ENCODE measurements at regions not wholly inside any gene's neighbourhood (a gene's known extent, or its start where the extent isn't known, plus 50 kb on each side); places are given as distances from the start of the nearest gene placed in this dataset.
"Not testable (repeated sequence)": the region's sequence is repeated elsewhere in the genome, so short reads cannot be mapped to it uniquely, and the experiment has no call there.

DNA sequence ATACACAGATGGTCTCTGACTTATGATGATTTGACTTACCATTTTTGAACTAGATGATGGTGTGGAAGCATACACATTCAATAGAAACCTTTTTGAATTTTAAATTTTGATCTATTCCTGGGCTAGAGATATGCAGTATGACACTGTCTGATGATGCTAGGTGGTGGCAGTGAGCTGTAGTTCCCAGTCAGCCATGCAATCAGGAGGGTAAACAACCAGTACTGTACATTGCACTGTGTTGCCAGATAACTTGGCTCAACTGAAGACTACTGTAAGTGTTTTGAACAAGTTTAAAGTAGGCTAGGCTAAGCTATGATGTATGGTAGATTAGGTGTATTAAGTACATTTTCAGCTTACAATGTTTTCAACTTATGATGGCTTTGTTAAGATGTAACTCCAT is 859.1 kb upstream of the ARRDC3 start:
- POLR2A ChIA-PET, result no interaction called here
- Histone ChIP-seq H3K9me3 (ENCODE audit: control insufficient read depth, insufficient read depth, low read depth, low read length) (no peaks in the 10 kb centered on the region), H3K4me1 (ENCODE audit: control insufficient read depth, insufficient read depth, low read length) (no peaks in the 10 kb centered on the region), H3K27me3 (ENCODE audit: control insufficient read depth, insufficient read depth, low read length) (no peaks in the 10 kb centered on the region), H3K36me3 (ENCODE audit: control insufficient read depth, insufficient read depth, low read length) (no peaks in the 10 kb centered on the region), H3K4me3 (ENCODE audit: low read depth in 2 of 2, low read length in 2 of 2) (no peak overlapping the region), H3K27ac (ENCODE audit: low read length) (no peak overlapping the region)
- BruUV-seq (replicated peaks), result no TSS peak
- no peak for ATAC-seq
- CTCF ChIA-PET, result no interaction called here
- TF ChIP-seq, protein P1, sequence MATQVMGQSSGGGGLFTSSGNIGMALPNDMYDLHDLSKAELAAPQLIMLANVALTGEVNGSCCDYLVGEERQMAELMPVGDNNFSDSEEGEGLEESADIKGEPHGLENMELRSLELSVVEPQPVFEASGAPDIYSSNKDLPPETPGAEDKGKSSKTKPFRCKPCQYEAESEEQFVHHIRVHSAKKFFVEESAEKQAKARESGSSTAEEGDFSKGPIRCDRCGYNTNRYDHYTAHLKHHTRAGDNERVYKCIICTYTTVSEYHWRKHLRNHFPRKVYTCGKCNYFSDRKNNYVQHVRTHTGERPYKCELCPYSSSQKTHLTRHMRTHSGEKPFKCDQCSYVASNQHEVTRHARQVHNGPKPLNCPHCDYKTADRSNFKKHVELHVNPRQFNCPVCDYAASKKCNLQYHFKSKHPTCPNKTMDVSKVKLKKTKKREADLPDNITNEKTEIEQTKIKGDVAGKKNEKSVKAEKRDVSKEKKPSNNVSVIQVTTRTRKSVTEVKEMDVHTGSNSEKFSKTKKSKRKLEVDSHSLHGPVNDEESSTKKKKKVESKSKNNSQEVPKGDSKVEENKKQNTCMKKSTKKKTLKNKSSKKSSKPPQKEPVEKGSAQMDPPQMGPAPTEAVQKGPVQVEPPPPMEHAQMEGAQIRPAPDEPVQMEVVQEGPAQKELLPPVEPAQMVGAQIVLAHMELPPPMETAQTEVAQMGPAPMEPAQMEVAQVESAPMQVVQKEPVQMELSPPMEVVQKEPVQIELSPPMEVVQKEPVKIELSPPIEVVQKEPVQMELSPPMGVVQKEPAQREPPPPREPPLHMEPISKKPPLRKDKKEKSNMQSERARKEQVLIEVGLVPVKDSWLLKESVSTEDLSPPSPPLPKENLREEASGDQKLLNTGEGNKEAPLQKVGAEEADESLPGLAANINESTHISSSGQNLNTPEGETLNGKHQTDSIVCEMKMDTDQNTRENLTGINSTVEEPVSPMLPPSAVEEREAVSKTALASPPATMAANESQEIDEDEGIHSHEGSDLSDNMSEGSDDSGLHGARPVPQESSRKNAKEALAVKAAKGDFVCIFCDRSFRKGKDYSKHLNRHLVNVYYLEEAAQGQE (IDR thresholded peaks at IDR 0.05; ENCODE audit: insufficient read depth in 1 of 2, low read depth in 2 of 2, low read length in 1 of 2), result no peak
- TF ChIP-seq POLR2AphosphoS5 (IDR thresholded peaks at IDR 0.05; ENCODE audit: low read depth, low read length) (no peak), SIN3A (IDR thresholded peaks at IDR 0.05; ENCODE audit: borderline replicate concordance, insufficient read depth, low read depth, low read length) (no peak), TCF7L2 (IDR thresholded peaks at IDR 0.05; ENCODE audit: low read depth, low read length) (no peak)
- TF ChIP-seq, protein P2, sequence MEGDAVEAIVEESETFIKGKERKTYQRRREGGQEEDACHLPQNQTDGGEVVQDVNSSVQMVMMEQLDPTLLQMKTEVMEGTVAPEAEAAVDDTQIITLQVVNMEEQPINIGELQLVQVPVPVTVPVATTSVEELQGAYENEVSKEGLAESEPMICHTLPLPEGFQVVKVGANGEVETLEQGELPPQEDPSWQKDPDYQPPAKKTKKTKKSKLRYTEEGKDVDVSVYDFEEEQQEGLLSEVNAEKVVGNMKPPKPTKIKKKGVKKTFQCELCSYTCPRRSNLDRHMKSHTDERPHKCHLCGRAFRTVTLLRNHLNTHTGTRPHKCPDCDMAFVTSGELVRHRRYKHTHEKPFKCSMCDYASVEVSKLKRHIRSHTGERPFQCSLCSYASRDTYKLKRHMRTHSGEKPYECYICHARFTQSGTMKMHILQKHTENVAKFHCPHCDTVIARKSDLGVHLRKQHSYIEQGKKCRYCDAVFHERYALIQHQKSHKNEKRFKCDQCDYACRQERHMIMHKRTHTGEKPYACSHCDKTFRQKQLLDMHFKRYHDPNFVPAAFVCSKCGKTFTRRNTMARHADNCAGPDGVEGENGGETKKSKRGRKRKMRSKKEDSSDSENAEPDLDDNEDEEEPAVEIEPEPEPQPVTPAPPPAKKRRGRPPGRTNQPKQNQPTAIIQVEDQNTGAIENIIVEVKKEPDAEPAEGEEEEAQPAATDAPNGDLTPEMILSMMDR (IDR thresholded peaks at IDR 0.05), result no peak
- in situ Hi-C loops (cut with HindIII; ENCODE audit: low pct_unique_long_range_greater_than_20kb, low sequenced_read_pairs), result no loop called here
- intact Hi-C loops (cut with micrococcal nuclease; ENCODE audit: unreplicated experiment), result no loop called here
- DNase-seq (ENCODE audit: low read depth, low spot score), result no peak

DNA sequence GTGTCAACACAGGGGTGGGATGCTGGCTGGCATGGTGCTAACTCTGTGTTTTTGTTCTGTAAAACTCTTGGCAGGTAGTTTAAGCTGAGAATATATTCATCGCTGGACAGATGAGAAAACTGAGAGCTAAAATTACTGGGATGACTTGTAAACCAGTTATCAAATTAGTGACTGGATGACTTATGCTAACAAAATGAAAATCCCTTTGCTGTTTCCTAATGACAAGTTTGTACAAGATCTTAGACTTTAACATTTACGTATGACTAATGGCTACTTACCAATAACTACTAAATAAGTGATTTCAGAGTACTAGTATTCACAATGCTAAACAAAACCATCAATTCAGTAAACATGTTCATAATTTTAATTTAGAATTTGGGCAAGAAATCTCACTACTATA is 854.8 kb upstream of the ARRDC3 start:
- ChIA-PET POLR2A (no interaction called here), CTCF (no interaction called here)
- TF ChIP-seq SIN3A (IDR thresholded peaks at IDR 0.05; ENCODE audit: borderline replicate concordance, insufficient read depth, low read depth, low read length), result no peak
- TF ChIP-seq TCF7L2 (IDR thresholded peaks at IDR 0.05; ENCODE audit: low read depth, low read length), result no peak
- H3K27ac ChIP-seq (ENCODE audit: low read length), result no peak overlapping the region
- H3K4me3 ChIP-seq (ENCODE audit: low read depth in 2 of 2, low read length in 2 of 2), result no peak overlapping the region
- no peak for ATAC-seq
- no peaks in the 10 kb centered on the region for H3K27me3 ChIP-seq (ENCODE audit: control insufficient read depth, insufficient read depth, low read length)
- in situ Hi-C loops (cut with HindIII; ENCODE audit: low pct_unique_long_range_greater_than_20kb, low sequenced_read_pairs), result no loop called here
- H3K36me3 ChIP-seq (ENCODE audit: control insufficient read depth, insufficient read depth, low read length), result no peaks in the 10 kb centered on the region
- intact Hi-C loops (cut with micrococcal nuclease; ENCODE audit: unreplicated experiment), result no loop called here
- no TSS peak for BruUV-seq (replicated peaks)
- H3K4me1 ChIP-seq (ENCODE audit: control insufficient read depth, insufficient read depth, low read length), result no peaks in the 10 kb centered on the region
- no peaks in the 10 kb centered on the region for H3K9me3 ChIP-seq (ENCODE audit: control insufficient read depth, insufficient read depth, low read depth, low read length)
- no peak for DNase-seq (ENCODE audit: low read depth, low spot score)

DNA sequence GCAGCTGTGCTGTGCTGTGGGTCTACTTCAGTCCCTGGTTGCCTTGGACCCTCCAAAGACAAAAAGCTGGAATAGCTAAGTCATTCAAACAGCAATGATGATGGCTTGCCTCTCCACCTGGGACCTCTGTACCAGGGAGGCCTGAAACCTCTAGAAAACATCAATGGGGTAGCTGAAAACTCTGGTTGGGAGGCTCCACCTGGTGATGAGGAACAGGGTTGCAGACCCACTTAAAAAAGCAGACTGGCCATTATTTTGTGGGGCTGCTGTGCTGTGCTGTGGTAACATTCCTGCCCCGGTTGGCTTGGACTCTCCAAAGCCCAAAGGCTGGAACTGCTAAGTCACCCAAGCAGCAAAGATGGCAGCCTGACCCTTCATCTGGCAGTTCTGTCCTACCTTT is 839.3 kb upstream of the ARRDC3 start:
- TF ChIP-seq, protein P1 (IDR thresholded peaks at IDR 0.05; ENCODE audit: insufficient read depth in 1 of 2, low read depth in 2 of 2, low read length in 1 of 2), result no peak
- TF ChIP-seq TCF7L2 (IDR thresholded peaks at IDR 0.05; ENCODE audit: low read depth, low read length) (no peak), SIN3A (IDR thresholded peaks at IDR 0.05; ENCODE audit: borderline replicate concordance, insufficient read depth, low read depth, low read length) (no peak), POLR2AphosphoS5 (IDR thresholded peaks at IDR 0.05; ENCODE audit: low read depth, low read length) (no peak)
- TF ChIP-seq, protein P2 (IDR thresholded peaks at IDR 0.05), result no peak
- no peak for DNase-seq (ENCODE audit: low read depth, low spot score)
- no peaks in the 10 kb centered on the region for H3K36me3 ChIP-seq (ENCODE audit: control insufficient read depth, insufficient read depth, low read length)
- no peak for ATAC-seq
- no peaks in the 10 kb centered on the region for H3K27me3 ChIP-seq (ENCODE audit: control insufficient read depth, insufficient read depth, low read length)
- no peaks in the 10 kb centered on the region; the same call in 1 of the 2 replicates for H3K9me3 ChIP-seq (ENCODE audit: control insufficient read depth, insufficient read depth, low read depth, low read length)
- H3K4me1 ChIP-seq (ENCODE audit: control insufficient read depth, insufficient read depth, low read length), result no peaks in the 10 kb centered on the region
- no TSS peak for BruUV-seq (replicated peaks)
- no peak overlapping the region for H3K4me3 ChIP-seq (ENCODE audit: low read depth in 2 of 2, low read length in 2 of 2)
- H3K27ac ChIP-seq (ENCODE audit: low read length), result no peak overlapping the region
- in situ Hi-C loops (cut with HindIII; ENCODE audit: low pct_unique_long_range_greater_than_20kb, low sequenced_read_pairs) (no loop called here), intact Hi-C loops (cut with micrococcal nuclease; ENCODE audit: unreplicated experiment) (no loop called here)
- CTCF ChIA-PET, result no interaction called here
- POLR2A ChIA-PET, result no interaction called here

DNA sequence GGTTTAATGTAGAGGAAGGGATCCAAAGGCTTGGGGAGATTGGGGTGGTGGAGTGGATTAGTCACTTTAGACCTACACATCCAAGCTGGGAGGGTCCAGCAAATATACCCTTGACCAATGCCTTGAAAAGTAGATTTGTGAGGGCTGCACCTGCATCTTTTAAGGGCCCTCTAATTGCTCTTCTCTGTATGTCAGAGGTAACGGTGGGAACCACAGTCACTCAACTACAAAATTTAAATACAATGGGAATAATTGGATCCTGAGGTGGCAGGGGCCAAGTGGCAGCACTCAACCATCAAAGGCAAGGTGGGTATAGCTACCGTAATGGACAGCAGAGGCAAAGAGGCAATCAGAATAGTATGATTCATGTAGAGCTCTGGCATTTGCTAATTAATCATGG is 833.7 kb upstream of the ARRDC3 start:
- ATAC-seq; H3K27me3 ChIP-seq (ENCODE audit: control insufficient read depth, insufficient read depth, low read length); CTCF ChIA-PET; POLR2A ChIA-PET; DNase-seq (ENCODE audit: low read depth, low spot score); H3K36me3 ChIP-seq (ENCODE audit: control insufficient read depth, insufficient read depth, low read length); H3K4me1 ChIP-seq (ENCODE audit: control insufficient read depth, insufficient read depth, low read length); H3K4me3 ChIP-seq (ENCODE audit: low read depth in 2 of 2, low read length in 2 of 2); H3K9me3 ChIP-seq (ENCODE audit: control insufficient read depth, insufficient read depth, low read depth, low read length); in situ Hi-C loops (cut with HindIII; ENCODE audit: low pct_unique_long_range_greater_than_20kb, low sequenced_read_pairs); H3K27ac ChIP-seq (ENCODE audit: low read length); BruUV-seq (replicated peaks); intact Hi-C loops (cut with micrococcal nuclease; ENCODE audit: unreplicated experiment): not testable (repeated sequence)
